Psoas muscle (tissue), 7 donors: ENCODE measurements at regions not wholly inside any gene's neighbourhood (a gene's known extent, or its start where the extent isn't known, plus 50 kb on each side); places are given as distances from the start of the nearest gene placed in this dataset.
"Not testable (repeated sequence)": the region's sequence is repeated elsewhere in the genome, so short reads cannot be mapped to it uniquely, and the experiment has no call there.

Source experiments
- ATAC-seq, 4 donors: fragments of 200-7000 bp; cut with Tn5 transposase; one replicate each; pipeline ENCODE4 v1.9.1; 2020; ENCODE audit warnings: moderate library complexity in 3 of 4, mild to moderate bottlenecking in 2 of 4
- DNase-seq, 2 donors: peaks; one replicate each; pipeline ENCODE4 v3.0.0-alpha.2; 2020
- H3K27ac ChIP-seq: fragments of 200-600 bp; one replicate; pipeline ENCODE4 v1.8.0; 2022
- H3K27me3 ChIP-seq, 3 donors: fragments of 200-600 bp in 1 of 3; one replicate each; pipeline versions ENCODE4 v1.6.1 to v1.8.0; 2013 to 2022; ENCODE audit warnings: low read length in 2 of 3, mild to moderate bottlenecking in 2 of 3, moderate library complexity in 1 of 3; ENCODE audit not compliant: insufficient read depth in 3 of 3
- H3K36me3 ChIP-seq, 2 donors: fragments of 200-600 bp in 1 of 2; one replicate each; pipeline versions ENCODE4 v1.6.1 to v1.8.0; 2013 to 2022; ENCODE audit warnings: low read depth in 1 of 2, mild to moderate bottlenecking in 1 of 2, moderate library complexity in 1 of 2; ENCODE audit not compliant: insufficient read depth in 1 of 2
- H3K4me1 ChIP-seq: fragments of 200-600 bp; one replicate; pipeline ENCODE4 v1.8.0; 2022
- H3K4me3 ChIP-seq: fragments of 200-600 bp; one replicate; pipeline ENCODE4 v1.8.0; 2022; ENCODE audit warnings: mild to moderate bottlenecking
- H3K9me3 ChIP-seq: fragments of 200-600 bp; one replicate; pipeline ENCODE4 v1.8.0; 2022
- CTCF ChIP-seq: fragments of 200-600 bp; IDR thresholded peaks from one replicate; pipeline ENCODE4 v1.8.0; 2022; ENCODE audit warnings: antibody characterized with exemption
- WGBS, 3 donors: extraction: QIAGEN DNeasy Blood & Tissue Kit; methylation state at CpG; one replicate each; pipeline versions ENCODE4 v1.1.6 to v1.1.7; 2013; 5-methylcytosine and 5-hydroxymethylcytosine counted together
- intact Hi-C, 2 donors: fragments of 100-400 bp; cut with DNase I; formaldehyde crosslinking; loops; one replicate each; pipeline versions ENCODE4 v1.11.0 to v1.14.2; 2022
- donor health status: healthy with polysubstance abuse.
- donor health status: DM: no; HTN: no; CAD: no; lungs with moderate emphysema.
- donor health status: Bipolar disorder and iron deficiency.
- donor health status: healthy.
- donor health status: DM: yes; HTN: yes; CAD: no.
- donor health status: DM: no; HTN: no; CAD: no.
- donor health status: DM: yes; HTN: yes; CAD: no.

DNA sequence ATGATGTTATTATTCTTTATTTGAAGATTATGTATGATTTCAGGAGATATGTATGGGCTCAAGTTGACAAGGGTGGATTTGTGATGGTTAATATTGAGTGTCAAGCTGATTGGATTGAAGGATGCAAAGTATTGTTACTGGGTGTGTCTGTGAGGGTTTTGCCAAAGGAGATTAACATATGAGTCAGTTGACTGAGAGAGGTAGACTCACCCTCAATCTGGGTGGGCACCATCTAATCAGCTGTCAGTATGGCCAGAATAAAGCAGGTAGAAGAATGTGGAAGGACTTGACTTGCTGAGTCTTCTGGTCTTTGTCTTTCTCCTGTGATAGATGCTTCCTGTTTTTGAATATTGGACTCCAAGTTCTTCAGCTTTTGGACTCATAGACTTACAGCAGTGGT, 973.7 kb downstream of the MCTP2 start:
- Histone ChIP-seq H3K27ac (no peak overlapping the region), H3K4me3 (no peak overlapping the region), H3K9me3 (no peaks in the 10 kb centered on the region), H3K36me3 (no peaks in the 10 kb centered on the region), H3K27me3 (peaks cover 0 to 1% (median 0%) of the 10 kb centered on the region in 3 donors), H3K4me1 (no peaks in the 10 kb centered on the region)
- no peak for TF ChIP-seq CTCF
- DNase-seq (no peak), ATAC-seq (no peak)
- intact Hi-C loops, result no loop called here

DNA sequence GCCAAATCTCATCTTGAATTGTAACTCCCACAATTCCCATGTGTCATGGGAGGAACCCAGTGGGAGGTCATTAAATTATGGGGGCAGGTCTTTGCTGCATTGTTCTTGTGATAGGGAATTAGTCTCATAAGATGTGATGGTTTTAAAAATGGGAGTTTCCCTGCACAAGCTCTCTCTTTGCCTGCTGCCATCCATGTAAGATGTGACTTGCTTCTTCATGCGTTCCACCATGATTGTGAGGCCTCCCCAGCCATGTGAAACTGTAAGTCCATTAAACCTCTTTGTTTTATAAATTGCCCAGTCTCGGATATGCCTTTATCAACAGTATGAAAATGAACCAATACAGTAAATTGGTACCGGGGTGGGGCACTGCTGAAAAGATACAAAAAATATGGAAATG, 974.5 kb downstream of the MCTP2 start:
- H3K9me3 ChIP-seq, H3K4me3 ChIP-seq, H3K27me3 ChIP-seq, H3K4me1 ChIP-seq, H3K36me3 ChIP-seq, ATAC-seq, H3K27ac ChIP-seq, DNase-seq, intact Hi-C loops: not testable (repeated sequence)
- WGBS, 3 donors, result 76 to 97% (median 96%) methylated on average over 3 of the region's 3 CpGs

DNA sequence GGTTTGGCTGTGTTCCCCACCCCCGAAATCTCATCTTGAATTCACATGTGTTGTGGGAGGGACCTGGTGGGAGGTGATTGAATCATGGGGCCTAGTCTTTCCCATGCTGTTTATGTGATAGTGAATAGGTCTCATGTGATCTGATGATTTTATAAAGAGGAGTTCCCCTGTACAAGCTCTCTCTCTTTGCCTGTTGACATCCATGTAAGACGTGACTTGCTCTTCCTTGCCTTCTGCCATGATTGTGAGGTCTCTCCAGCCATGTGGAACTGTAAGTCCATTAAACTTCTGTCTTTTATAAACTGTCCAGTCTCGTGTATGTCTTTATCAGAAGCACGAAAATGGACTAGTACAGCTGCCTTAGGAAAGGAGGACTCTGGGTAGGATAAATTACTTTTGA, 976.7 kb downstream of the MCTP2 start:
- Histone ChIP-seq H3K27ac (no peak overlapping the region), H3K27me3 (no peaks in the 10 kb centered on the region), H3K4me1 (no peaks in the 10 kb centered on the region), H3K4me3 (no peak overlapping the region), H3K36me3 (no peaks in the 10 kb centered on the region), H3K9me3 (peaks cover 6% of the 10 kb centered on the region)
- no peak for DNase-seq
- no peak for TF ChIP-seq CTCF
- ATAC-seq, result no peak
- 85 to 88% (median 86%) methylated on average over 4 of the region's 4 CpGs for WGBS, 3 donors
- intact Hi-C loops, result no loop called here

DNA sequence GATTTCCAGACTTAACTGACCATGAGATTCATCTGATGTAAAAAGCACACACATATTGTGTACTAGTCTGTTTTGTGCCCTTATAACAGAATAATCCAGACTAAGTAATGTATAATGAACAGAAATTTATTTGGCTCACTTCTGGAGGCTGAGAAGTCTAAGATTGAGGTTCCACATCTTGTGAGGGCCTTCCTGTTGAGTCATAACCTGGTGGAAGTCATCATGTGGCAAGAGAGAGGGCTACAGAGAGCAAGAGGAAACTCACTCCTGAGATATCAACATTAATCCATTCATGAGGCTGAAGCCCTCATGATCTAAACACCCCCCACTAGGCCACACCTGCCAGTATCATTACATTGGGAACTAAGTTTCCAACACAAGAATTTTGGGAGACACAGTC, 977.6 kb downstream of the MCTP2 start:
- DNase-seq, result no peak
- Histone ChIP-seq H3K9me3 (peaks cover 6% of the 10 kb centered on the region), H3K36me3 (no peaks in the 10 kb centered on the region), H3K4me3 (no peak overlapping the region), H3K27ac (no peak overlapping the region), H3K27me3 (no peaks in the 10 kb centered on the region), H3K4me1 (no peaks in the 10 kb centered on the region)
- intact Hi-C loops, result no loop called here
- TF ChIP-seq CTCF, result no peak
- no peak for ATAC-seq

GRCh38 chr15:95210436-95210981, 979.1 kb downstream of the MCTP2 start:
- DNase-seq (no peak), ATAC-seq (no peak)
- Histone ChIP-seq H3K9me3 (peaks cover 6% of the 10 kb centered on the region), H3K27ac (no peak overlapping the region), H3K36me3 (no peaks in the 10 kb centered on the region), H3K27me3 (no peaks in the 10 kb centered on the region), H3K4me1 (no peaks in the 10 kb centered on the region), H3K4me3 (no peak overlapping the region)
- intact Hi-C loops, result no loop called here
- TF ChIP-seq CTCF, result no peak
- 74 to 93% (median 88%) methylated on average over 1 of the region's 1 CpG for WGBS, 3 donors
